Cerebellar cortex (tissue), 1 donor: ENCODE measurements at regions not wholly inside any gene's neighbourhood (a gene's known extent, or its start where the extent isn't known, plus 50 kb on each side); places are given as distances from the start of the nearest gene placed in this dataset.

ENCODE experiments used
- DNase-seq: peaks from one replicate; pipeline ENCODE4 v3.0.0-alpha.2; 2015; ENCODE audit warnings: low spot score

GRCh38 chr7:106606120-106606519, 54.8 kb downstream of the CCDC71L start:
- DNase-seq: no peak

GRCh38 chr7:106604971-106605370, 56.0 kb downstream of the CCDC71L start:
- DNase-seq: no peak

GRCh38 chr7:106604303-106604924, 56.5 kb downstream of the CCDC71L start:
- DNase-seq: no peak

- DNase-seq: no peak
Measured at GRCh38 chr7:106603346-106603745, 57.6 kb downstream of the CCDC71L start.

- DNase-seq: no peak
Measured at GRCh38 chr7:106602062-106602461, 58.9 kb downstream of the CCDC71L start.

- no peak for DNase-seq
Measured at GRCh38 chr7:106600569-106601373, 60.2 kb downstream of the CCDC71L start.

- no peak for DNase-seq
Measured at GRCh38 chr7:106599343-106599698, 61.6 kb downstream of the CCDC71L start.

- peak; percentile 15 for DNase-seq
Measured at GRCh38 chr7:106598663-106599342, 62.2 kb downstream of the CCDC71L start.

GRCh38 chr7:106597751-106598546, 63.0 kb downstream of the CCDC71L start:
- no peak for DNase-seq

GRCh38 chr7:106597014-106597413, 63.9 kb downstream of the CCDC71L start:
- no peak for DNase-seq

- no peak for DNase-seq
Measured at GRCh38 chr7:106595922-106596321, 65.0 kb downstream of the CCDC71L start.

GRCh38 chr7:106593028-106593417, 67.9 kb downstream of the CCDC71L start:
- no peak for DNase-seq

- no peak for DNase-seq
Measured at GRCh38 chr7:106592282-106593027, 68.5 kb downstream of the CCDC71L start.

GRCh38 chr7:106591146-106591545, 69.8 kb downstream of the CCDC71L start:
- no peak for DNase-seq

GRCh38 chr7:106590209-106590816, 70.6 kb downstream of the CCDC71L start:
- DNase-seq: no peak

GRCh38 chr7:106589198-106589879, 71.6 kb downstream of the CCDC71L start:
- no peak for DNase-seq

GRCh38 chr7:106588422-106589197, 72.3 kb downstream of the CCDC71L start:
- no peak for DNase-seq

GRCh38 chr7:106584914-106585759, 75.8 kb downstream of the CCDC71L start:
- DNase-seq: no peak
